ENCODE measurements at regions not wholly inside any gene's neighbourhood (a gene's known extent, or its start where the extent isn't known, plus 50 kb on each side); places are given as distances from the start of the nearest gene placed in this dataset.
A peak's percentile ranks its signal among the peaks of the same experiment; 100 is the strongest.

GRCh38 chr6:113281431-113281830 lies 575.7 kb upstream of the MARCKS start:
- WGBS (ENCODE audit: missing lambda C conversion rate): 11% methylated on average over 1 of the region's 1 CpG
- ATAC-seq (no peak), FAIRE-seq (no peak), DNase-seq (ENCODE audit: low read depth in 1 of 2, low spot score in 1 of 2) (peak in 1 of 2 experiments; percentile 1)
- Histone ChIP-seq H3K27ac (no peak overlapping the region), H3K9me3 (0 out of 3 replicates have a peak, but pooled peaks cover under 1% of the 10 kb centered on the region), H3K4me1 (0 out of 3 replicates have a peak, but pooled peaks cover 3% of the 10 kb centered on the region), H3K4me3 (no peak overlapping the region), H3K4me2 (peak overlapping the region; percentile 1; the same call in 1 of the 3 replicates)
- CTCF ChIA-PET: no interaction called here
- TF ChIP-seq GATA3 (IDR thresholded peaks at IDR 0.05; ENCODE audit: borderline replicate concordance) (peak; percentile 22; the same call in 1 of the 2 replicates), RARB (CRISPR knock-in tag; IDR thresholded peaks at IDR 0.05) (no peak), KDM5A (IDR thresholded peaks at IDR 0.05) (no peak), JUN (IDR thresholded peaks at IDR 0.05) (no peak)
- POLR2A ChIA-PET: no interaction called here

DNA sequence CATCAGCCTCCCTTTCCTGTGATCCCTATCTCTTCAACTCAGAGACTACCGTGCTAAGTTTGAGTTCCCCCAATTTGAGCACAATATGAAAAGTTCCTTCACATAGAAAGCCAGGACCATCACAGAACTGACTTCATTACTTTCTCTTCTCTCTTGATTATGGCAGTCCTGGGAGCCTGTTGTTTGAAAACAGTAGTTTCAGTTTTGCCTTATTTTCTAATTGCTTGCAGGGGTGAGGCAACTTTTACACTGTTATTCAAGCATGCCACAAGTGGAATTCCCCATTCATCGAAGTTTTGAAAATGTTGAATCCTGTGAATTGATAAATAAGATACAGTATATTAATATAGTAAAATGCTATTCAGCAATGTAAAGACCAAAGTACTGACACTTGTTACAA lies 569.7 kb upstream of the MARCKS start:
- no peak for ATAC-seq
- TF ChIP-seq ESRRA (IDR thresholded peaks at IDR 0.05; ENCODE audit: borderline replicate concordance, low read length) (no peak), HOXB5 (CRISPR knock-in tag; IDR thresholded peaks at IDR 0.05) (no peak), CHD4 (IDR thresholded peaks at IDR 0.05; ENCODE audit: borderline replicate concordance) (no peak), ZSCAN20 (CRISPR knock-in tag; IDR thresholded peaks at IDR 0.05) (no peak), USF2 (IDR thresholded peaks at IDR 0.05) (no peak), CBX2 (IDR thresholded peaks at IDR 0.05; ENCODE audit: borderline replicate concordance, low read depth) (no peak), CHD2 (IDR thresholded peaks at IDR 0.05; ENCODE audit: low read length, partially characterized antibody) (no peak), POLR2A (IDR thresholded peaks at IDR 0.05; ENCODE audit: low read length) (no peak), TFCP2L1 (CRISPR knock-in tag; IDR thresholded peaks at IDR 0.05) (no peak), SREBF2 (IDR thresholded peaks at IDR 0.05) (no peak), EHF (CRISPR knock-in tag; IDR thresholded peaks at IDR 0.05) (no peak), PBX3 (IDR thresholded peaks at IDR 0.05) (no peak), JUNB (IDR thresholded peaks at IDR 0.05) (no peak), ATOH8 (CRISPR knock-in tag; IDR thresholded peaks at IDR 0.05; ENCODE audit: low read depth) (no peak), KDM1A (IDR thresholded peaks at IDR 0.05; ENCODE audit: low read depth) (no peak), ZC3H11A (IDR thresholded peaks at IDR 0.05) (no peak)
- TF ChIP-seq, protein P1, sequence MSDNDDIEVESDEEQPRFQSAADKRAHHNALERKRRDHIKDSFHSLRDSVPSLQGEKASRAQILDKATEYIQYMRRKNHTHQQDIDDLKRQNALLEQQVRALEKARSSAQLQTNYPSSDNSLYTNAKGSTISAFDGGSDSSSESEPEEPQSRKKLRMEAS (IDR thresholded peaks at IDR 0.05): no peak
- TF ChIP-seq, protein P2, sequence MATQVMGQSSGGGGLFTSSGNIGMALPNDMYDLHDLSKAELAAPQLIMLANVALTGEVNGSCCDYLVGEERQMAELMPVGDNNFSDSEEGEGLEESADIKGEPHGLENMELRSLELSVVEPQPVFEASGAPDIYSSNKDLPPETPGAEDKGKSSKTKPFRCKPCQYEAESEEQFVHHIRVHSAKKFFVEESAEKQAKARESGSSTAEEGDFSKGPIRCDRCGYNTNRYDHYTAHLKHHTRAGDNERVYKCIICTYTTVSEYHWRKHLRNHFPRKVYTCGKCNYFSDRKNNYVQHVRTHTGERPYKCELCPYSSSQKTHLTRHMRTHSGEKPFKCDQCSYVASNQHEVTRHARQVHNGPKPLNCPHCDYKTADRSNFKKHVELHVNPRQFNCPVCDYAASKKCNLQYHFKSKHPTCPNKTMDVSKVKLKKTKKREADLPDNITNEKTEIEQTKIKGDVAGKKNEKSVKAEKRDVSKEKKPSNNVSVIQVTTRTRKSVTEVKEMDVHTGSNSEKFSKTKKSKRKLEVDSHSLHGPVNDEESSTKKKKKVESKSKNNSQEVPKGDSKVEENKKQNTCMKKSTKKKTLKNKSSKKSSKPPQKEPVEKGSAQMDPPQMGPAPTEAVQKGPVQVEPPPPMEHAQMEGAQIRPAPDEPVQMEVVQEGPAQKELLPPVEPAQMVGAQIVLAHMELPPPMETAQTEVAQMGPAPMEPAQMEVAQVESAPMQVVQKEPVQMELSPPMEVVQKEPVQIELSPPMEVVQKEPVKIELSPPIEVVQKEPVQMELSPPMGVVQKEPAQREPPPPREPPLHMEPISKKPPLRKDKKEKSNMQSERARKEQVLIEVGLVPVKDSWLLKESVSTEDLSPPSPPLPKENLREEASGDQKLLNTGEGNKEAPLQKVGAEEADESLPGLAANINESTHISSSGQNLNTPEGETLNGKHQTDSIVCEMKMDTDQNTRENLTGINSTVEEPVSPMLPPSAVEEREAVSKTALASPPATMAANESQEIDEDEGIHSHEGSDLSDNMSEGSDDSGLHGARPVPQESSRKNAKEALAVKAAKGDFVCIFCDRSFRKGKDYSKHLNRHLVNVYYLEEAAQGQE (IDR thresholded peaks at IDR 0.05): no peak
- TF ChIP-seq, protein P3, sequence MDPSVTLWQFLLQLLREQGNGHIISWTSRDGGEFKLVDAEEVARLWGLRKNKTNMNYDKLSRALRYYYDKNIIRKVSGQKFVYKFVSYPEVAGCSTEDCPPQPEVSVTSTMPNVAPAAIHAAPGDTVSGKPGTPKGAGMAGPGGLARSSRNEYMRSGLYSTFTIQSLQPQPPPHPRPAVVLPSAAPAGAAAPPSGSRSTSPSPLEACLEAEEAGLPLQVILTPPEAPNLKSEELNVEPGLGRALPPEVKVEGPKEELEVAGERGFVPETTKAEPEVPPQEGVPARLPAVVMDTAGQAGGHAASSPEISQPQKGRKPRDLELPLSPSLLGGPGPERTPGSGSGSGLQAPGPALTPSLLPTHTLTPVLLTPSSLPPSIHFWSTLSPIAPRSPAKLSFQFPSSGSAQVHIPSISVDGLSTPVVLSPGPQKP (IDR thresholded peaks at IDR 0.05; ENCODE audit: low read depth, low read length): no peak
- CTCF ChIA-PET: interaction anchor here (1.4 kb wide), 1 partner anchor 19 kb away, joined by 3 read pairs; no protein-coding TSS in a partner anchor
- no peak overlapping the region for H3K4me3 ChIP-seq
- no peaks in the 10 kb centered on the region for H3K4me1 ChIP-seq
- DNase-seq (ENCODE audit: low read depth in 1 of 2, low spot score in 1 of 2): no peak
- 0 out of 3 replicates have a peak, but pooled peaks cover 3% of the 10 kb centered on the region for H3K9me3 ChIP-seq
- no peak for FAIRE-seq
- POLR2A ChIA-PET: no interaction called here
- 30% methylated on average over 2 of the region's 2 CpGs for WGBS (ENCODE audit: missing lambda C conversion rate)
- no peak overlapping the region for H3K27ac ChIP-seq
- no peak overlapping the region for H3K4me2 ChIP-seq

Measured in A549 (cell line).